Suprapubic skin (tissue), 4 donors: ENCODE measurements at regions not wholly inside any gene's neighbourhood (a gene's known extent, or its start where the extent isn't known, plus 50 kb on each side); places are given as distances from the start of the nearest gene placed in this dataset.

Experiments used
- DNase-seq, 2 donors: peaks; one replicate each; pipeline ENCODE4 v3.0.0-alpha.2; 2019; ENCODE audit warnings: low spot score in 2 of 2
- H3K27ac ChIP-seq: fragments of 200-600 bp; sonication (generic); one replicate; pipeline ENCODE4 v1.5.1; 2019
- H3K27me3 ChIP-seq: fragments of 200-600 bp; sonication (generic); one replicate; pipeline ENCODE4 v1.5.1; 2019
- H3K36me3 ChIP-seq: fragments of 200-600 bp; sonication (generic); one replicate; pipeline ENCODE4 v1.5.1; 2019
- H3K4me1 ChIP-seq: fragments of 200-600 bp; sonication (generic); one replicate; pipeline ENCODE4 v1.5.1; 2019
- H3K4me3 ChIP-seq: fragments of 200-600 bp; sonication (generic); one replicate; pipeline ENCODE4 v1.5.1; 2019; ENCODE audit warnings: mild to moderate bottlenecking
- H3K9me3 ChIP-seq: fragments of 200-600 bp; sonication (generic); one replicate; pipeline ENCODE4 v1.5.1; 2019
- CTCF ChIP-seq, 2 donors: fragments of 200-600 bp in 1 of 2; fragments of 450-650 bp in 1 of 2; sonication (generic) in 1 of 2; IDR thresholded peaks; one replicate each; pipeline ENCODE4 v1.5.1; 2016 to 2019; ENCODE audit warnings: antibody characterized with exemption in 2 of 2, mild to moderate bottlenecking in 1 of 2, moderate library complexity in 1 of 2
- EP300 ChIP-seq: sonication (generic); formaldehyde crosslinking; IDR thresholded peaks from one replicate; pipeline ENCODE4 v1.6.1; 2017; ENCODE audit warnings: antibody characterized with exemption
- POLR2A ChIP-seq, 2 donors: fragments of 450-650 bp; IDR thresholded peaks; one replicate each; pipeline ENCODE4 v1.6.1; 2017; ENCODE audit warnings: antibody characterized with exemption in 2 of 2, mild to moderate bottlenecking in 2 of 2, moderate library complexity in 2 of 2
- POLR2AphosphoS5 ChIP-seq, 3 donors: sonication (generic); formaldehyde crosslinking; IDR thresholded peaks; one replicate each; pipeline ENCODE4 v1.6.1; 2017; ENCODE audit warnings: antibody characterized with exemption in 3 of 3
- WGBS: methylation state at CpG from one replicate; pipeline ENCODE4 v1.1.5; 2018; 5-methylcytosine and 5-hydroxymethylcytosine counted together

- Histone ChIP-seq H3K27me3 (no peaks in the 10 kb centered on the region), H3K36me3 (no peaks in the 10 kb centered on the region), H3K4me3 (no peak overlapping the region), H3K9me3 (no peaks in the 10 kb centered on the region), H3K4me1 (no peaks in the 10 kb centered on the region), H3K27ac (no peak overlapping the region)
- no peak for DNase-seq
- TF ChIP-seq EP300, result no peak
- TF ChIP-seq POLR2AphosphoS5 (IDR thresholded peaks at IDR 0.05), result no peak
- TF ChIP-seq CTCF (IDR thresholded peaks at IDR 0.05), result no peak
- no peak for TF ChIP-seq POLR2A (IDR thresholded peaks at IDR 0.05)
- WGBS, result 92% methylated on average over 2 of the region's 2 CpGs
These were observed 355.7 kb upstream of the STEAP1 start for GRCh38 chr7:89798599-89798996.

GRCh38 chr7:89800761-89801160 lies 353.5 kb upstream of the STEAP1 start:
- H3K9me3 ChIP-seq, result no peaks in the 10 kb centered on the region
- H3K36me3 ChIP-seq, result no peaks in the 10 kb centered on the region
- H3K27ac ChIP-seq, result no peak overlapping the region
- H3K4me1 ChIP-seq, result no peaks in the 10 kb centered on the region
- no peak for DNase-seq
- no peak overlapping the region for H3K4me3 ChIP-seq
- 88% methylated on average over 2 of the region's 2 CpGs for WGBS
- no peaks in the 10 kb centered on the region for H3K27me3 ChIP-seq
- TF ChIP-seq EP300, result no peak
- TF ChIP-seq POLR2A (IDR thresholded peaks at IDR 0.05), result no peak
- TF ChIP-seq CTCF (IDR thresholded peaks at IDR 0.05), result no peak
- TF ChIP-seq POLR2AphosphoS5 (IDR thresholded peaks at IDR 0.05), result no peak

- TF ChIP-seq CTCF (IDR thresholded peaks at IDR 0.05) (no peak), POLR2AphosphoS5 (IDR thresholded peaks at IDR 0.05) (no peak), EP300 (no peak), POLR2A (IDR thresholded peaks at IDR 0.05) (no peak)
- no peaks in the 10 kb centered on the region for H3K27me3 ChIP-seq
- no peak for DNase-seq
- H3K4me3 ChIP-seq, result no peak overlapping the region
- H3K36me3 ChIP-seq, result no peaks in the 10 kb centered on the region
- WGBS, result 78% methylated on average over 1 of the region's 1 CpG
- no peak overlapping the region for H3K27ac ChIP-seq
- H3K9me3 ChIP-seq, result no peaks in the 10 kb centered on the region
- no peaks in the 10 kb centered on the region for H3K4me1 ChIP-seq
These were observed 345.0 kb upstream of the STEAP1 start for GRCh38 chr7:89809291-89809690.

- Histone ChIP-seq H3K36me3 (no peaks in the 10 kb centered on the region), H3K9me3 (no peaks in the 10 kb centered on the region), H3K27ac (no peak overlapping the region), H3K4me3 (no peak overlapping the region), H3K4me1 (no peaks in the 10 kb centered on the region), H3K27me3 (no peaks in the 10 kb centered on the region)
- TF ChIP-seq POLR2A (IDR thresholded peaks at IDR 0.05), result no peak
- TF ChIP-seq POLR2AphosphoS5 (IDR thresholded peaks at IDR 0.05), result no peak
- no peak for TF ChIP-seq EP300
- no peak for TF ChIP-seq CTCF (IDR thresholded peaks at IDR 0.05)
- WGBS, result 88% methylated on average over 1 of the region's 1 CpG
- no peak for DNase-seq
These were observed 341.2 kb upstream of the STEAP1 start for GRCh38 chr7:89813081-89813480.

- no peak overlapping the region for H3K27ac ChIP-seq
- TF ChIP-seq EP300, result no peak
- no peak for TF ChIP-seq CTCF (IDR thresholded peaks at IDR 0.05)
- no peak for TF ChIP-seq POLR2AphosphoS5 (IDR thresholded peaks at IDR 0.05)
- TF ChIP-seq POLR2A (IDR thresholded peaks at IDR 0.05), result no peak
- whole genome bisulfite sequencing, result 74% methylated on average over 1 of the region's 1 CpG
- no peak for DNase-seq
- no peak overlapping the region for H3K4me3 ChIP-seq
- no peaks in the 10 kb centered on the region for H3K36me3 ChIP-seq
- no peaks in the 10 kb centered on the region for H3K4me1 ChIP-seq
- no peaks in the 10 kb centered on the region for H3K27me3 ChIP-seq
- no peaks in the 10 kb centered on the region for H3K9me3 ChIP-seq
These were observed 328.1 kb upstream of the STEAP1 start for GRCh38 chr7:89826121-89826520.
